Renal pelvis (tissue), 1 donor: ENCODE measurements at regions not wholly inside any gene's neighbourhood (a gene's known extent, or its start where the extent isn't known, plus 50 kb on each side); places are given as distances from the start of the nearest gene placed in this dataset.

Experiments used
- DNase-seq: peaks from one replicate; pipeline ENCODE4 v3.0.0-alpha.2; 2013

DNA sequence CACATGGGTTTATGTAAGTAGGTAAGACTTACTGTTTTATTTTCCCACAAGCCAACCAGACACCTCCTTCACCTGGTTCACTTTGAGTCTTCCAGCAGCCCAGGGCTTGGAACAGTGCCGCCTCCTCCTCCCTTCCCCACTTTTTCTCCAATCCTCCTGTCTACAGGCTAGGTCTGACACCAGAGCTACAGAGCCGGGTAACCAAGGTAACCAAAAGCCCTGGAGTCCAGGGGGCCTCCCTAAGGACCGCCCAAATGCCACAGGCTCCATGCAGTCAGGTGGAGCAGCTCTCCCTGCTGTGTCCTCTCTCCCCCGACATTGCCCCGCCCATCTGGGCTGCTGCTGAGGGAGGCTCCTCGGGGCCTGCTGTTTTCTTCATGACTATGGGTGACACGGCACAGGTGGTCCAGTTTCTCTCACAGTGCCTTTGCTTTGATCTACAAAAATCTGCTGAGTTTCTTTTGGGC lies 138.0 kb upstream of the EFNA5 start:
- peak; percentile 93 for DNase-seq

DNA sequence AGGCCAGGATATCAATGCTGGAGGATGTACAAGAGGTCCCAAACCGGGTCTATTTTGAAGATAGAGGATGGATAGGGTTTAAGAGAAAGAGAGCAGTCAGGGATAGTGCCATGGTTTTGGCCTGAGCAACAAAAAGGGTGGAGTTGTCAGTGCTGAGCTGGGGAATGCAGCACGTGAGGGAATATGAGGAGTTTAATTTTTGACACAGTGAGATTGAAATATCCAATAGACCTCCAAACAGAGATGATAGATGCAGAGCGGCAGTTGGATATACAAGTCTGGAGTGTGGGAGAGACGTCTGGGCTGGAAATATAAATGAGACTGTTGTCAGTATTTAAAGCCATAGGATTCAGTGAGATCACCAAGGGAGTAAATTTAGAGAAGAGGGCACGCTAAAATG lies 136.7 kb upstream of the EFNA5 start:
- DNase-seq, result no peak

DNA sequence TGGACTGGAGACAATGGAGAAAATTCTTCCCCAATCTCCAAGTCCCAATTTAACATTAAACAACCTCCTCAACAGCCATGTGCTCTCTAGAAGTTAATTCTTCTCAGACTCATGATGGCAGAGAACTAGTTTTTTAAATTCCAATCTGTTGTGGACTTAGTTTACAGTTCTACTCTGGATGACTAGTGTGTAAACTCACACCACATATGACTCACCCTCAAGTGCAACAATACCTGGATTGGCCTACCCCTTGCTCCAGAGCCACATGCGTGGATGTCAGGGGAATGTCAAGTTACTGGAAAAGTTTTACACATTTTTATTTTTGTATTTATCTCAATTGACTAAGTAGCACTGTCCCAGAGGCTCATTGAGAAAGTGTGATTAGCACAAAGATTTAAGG lies 136.0 kb upstream of the EFNA5 start:
- DNase-seq, result no peak

DNA sequence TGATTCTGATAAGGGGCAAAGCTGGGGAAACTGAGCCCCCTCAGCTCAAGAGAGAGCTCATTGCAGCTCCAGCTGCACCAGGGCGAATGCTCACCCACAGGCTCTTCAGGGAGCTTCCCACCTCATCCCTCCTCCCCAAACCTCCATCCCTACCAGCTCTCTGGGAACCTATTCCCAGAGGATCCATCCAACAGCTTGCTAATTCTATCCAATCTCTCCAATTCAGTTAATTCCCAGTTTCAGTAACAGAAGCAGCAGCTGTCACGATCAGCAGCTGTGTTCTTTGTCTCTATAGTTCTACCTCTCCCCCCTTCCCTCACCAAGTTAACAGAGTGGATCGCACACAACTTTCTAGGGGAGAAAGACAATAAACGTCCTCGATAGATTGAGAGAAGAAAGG lies 135.5 kb upstream of the EFNA5 start:
- no peak for DNase-seq

DNA sequence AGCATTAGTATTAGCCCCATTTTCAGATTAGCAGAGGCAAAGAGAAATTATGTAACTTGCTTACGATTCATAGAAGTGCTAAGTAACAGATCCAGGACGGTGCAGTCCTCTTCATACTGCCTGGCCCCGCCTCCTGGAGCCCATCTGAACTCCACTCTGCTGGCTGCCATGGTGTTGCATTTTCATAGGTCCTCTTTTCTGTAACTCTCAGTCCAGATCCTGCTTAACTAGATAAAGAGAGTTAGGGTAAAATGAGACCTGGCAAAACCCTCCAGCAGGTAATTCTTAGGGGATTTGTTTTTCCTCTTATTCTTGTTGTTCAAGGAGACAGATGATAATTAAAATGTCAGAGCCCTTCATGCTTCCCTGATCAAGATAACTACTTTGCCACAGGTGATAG lies 135.1 kb upstream of the EFNA5 start:
- peak; percentile 12 for DNase-seq

DNA sequence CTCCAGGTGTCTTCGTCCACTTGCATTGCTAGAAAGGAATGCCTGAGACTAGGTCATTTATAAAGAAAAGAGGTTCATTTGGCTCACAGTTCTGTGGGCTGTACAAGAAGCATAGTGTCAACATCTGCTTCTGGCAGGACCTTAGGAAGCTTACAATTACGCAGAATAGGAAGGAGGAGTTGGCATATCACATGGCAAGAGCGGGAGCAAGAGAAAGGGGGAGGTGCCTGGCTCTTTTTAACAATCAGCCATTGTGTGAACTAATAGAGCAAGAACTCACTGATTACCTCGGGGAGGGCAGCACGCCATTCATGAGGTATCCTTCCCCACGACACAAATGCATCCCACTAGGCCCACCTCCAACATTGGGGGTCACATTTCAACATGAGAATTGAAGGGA lies 134.4 kb upstream of the EFNA5 start:
- DNase-seq, result no peak

DNA sequence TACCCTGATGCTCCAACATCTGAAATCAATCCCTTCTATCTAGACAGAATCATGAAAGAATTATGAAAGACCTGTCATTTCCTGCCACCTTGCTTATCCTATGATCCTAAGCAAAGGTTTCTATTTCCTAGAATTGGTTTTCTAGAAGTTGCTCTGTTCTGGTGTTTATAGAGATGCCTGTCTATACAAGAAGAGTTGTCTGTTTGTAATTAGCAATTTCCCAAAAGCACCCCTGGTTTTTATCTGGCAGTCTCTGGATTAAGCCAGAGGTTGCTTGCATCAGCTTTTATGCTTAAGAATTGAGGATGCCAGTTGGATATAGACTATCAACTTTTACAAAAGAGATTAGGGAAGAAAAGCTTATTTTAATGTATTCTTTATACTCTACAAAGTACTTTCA lies 133.0 kb upstream of the EFNA5 start:
- no peak for DNase-seq

DNA sequence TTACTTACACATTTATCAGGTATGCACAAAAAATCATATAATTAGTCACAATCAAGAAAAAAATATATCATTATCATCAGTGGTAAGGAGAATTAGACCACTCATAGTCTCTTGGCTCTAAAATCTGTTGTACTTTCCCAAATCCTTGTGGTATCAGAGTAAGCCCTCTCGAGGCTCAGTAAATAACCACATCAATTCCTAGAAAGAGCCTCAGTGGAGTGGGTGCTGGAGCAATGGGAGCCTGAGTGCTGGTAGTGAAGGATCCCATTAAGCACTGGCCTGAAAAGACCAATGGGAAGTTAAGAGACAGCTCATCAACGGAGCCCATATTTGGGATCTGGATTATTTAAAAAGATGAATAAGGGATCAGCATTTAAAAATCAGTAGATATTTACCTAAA lies 130.3 kb upstream of the EFNA5 start:
- no peak for DNase-seq

DNA sequence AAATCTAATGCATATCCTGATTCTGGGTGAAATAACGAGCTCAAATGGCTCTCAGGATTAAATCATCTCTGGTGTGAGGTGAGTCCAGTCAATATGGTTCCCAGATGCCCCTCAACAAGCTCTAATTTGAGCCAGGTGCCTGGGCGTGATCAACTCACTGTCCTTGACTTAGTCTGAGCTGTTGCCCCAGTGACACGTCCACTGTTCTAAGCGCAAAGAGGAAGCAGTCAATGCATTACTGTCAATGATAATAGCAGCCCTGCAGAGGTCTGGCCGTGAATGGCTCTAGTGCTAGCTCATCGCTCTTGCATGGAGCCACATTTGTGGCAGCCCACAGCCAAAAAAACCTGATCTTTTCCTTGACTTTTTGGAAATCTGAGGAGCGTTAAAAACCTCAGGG lies 128.6 kb upstream of the EFNA5 start:
- DNase-seq, result no peak

DNA sequence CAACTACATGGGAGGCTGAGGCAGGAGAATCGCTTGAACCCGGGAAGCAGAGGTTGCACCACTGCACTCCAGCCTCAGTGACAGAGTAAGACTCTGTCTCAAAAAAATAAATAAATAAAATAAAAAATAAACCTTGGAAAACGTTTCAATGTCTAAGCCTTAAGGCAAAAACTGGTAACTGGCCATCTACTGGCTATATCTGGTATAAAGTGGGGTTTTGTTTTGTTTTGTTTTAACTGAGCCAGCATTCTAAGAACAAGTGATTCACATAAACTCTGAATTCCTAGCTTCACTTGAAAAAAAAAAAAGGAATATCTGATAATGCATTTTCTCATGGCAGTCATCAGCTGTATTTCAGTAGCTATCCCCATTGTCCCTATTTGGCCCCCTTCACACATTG lies 126.1 kb upstream of the EFNA5 start:
- no peak for DNase-seq

DNA sequence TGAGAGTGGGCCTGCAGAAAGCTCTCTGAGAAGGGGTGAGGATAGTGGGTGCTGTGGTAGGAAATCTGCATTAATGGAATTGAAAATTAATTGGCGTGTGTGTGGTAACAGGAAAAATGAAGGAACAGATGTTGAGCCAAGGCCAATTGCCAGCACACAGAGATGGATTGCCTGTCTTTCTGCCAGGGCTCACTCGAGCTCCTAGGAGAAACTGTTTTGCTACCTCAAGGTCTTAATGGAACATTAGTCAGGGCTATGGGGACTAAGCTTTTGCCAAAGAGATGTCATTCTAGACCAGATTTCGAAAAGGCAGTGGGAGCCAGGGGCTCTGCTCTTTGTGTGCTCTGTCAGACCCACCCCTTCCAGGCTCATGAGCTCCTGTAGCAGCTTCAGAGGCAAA lies 124.0 kb upstream of the EFNA5 start:
- no peak for DNase-seq

DNA sequence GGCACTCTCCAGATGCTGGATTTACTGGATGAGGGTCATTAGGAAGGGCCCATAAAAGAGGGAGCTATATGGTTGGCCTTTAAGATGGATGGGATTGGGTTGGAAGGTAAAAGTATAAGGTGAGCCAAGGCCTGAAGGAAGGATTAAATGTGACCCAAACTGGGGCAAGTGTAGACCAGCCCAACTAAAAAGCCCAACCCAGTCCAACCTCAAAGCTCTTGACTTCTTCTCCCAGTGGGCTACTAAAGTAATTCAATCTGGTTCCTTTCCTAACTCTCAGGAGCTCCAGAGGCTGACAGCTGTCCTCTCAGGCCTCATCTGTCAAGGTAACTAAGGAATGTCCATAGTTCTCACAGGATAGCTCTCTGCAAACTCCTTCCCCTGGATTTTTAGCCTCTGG lies 122.2 kb upstream of the EFNA5 start:
- no peak for DNase-seq

DNA sequence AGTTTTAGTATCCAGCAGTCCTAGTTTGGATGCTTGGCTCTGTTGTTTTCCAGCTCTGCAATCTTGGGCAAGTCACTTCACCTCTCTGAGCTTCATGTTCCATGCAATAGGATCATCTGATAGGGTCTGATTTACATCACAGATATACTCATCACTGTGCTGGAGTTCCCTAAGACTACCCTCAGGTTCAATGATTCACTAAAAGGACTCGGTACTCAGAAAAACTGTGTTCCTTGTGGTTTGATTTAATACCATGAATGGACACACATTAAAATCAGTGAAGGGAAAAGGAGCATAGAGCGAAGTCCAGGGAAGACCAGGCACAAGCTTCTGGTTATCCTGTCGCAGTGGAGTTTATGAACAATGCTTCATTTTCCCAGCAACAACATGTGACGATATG lies 119.9 kb upstream of the EFNA5 start:
- no peak for DNase-seq

DNA sequence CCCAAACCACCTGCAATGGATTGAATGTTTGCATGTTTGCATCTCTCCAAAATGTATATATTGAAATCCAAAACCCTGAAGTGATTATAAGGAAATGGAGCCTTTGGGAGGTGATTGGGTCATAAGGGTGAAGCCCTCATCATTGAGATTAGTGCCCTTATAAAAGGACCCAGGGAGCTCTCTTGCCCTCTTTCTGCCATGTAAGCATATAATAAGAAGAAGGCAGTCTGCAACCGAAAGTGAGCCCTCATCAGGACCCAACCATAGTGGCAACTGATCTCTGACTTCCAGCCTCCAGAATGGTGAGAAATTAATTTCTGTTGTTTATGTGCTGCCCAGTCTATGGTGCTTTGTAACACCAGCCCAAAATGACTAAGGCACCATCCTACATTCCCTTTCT lies 115.7 kb upstream of the EFNA5 start:
- DNase-seq, result no peak

DNA sequence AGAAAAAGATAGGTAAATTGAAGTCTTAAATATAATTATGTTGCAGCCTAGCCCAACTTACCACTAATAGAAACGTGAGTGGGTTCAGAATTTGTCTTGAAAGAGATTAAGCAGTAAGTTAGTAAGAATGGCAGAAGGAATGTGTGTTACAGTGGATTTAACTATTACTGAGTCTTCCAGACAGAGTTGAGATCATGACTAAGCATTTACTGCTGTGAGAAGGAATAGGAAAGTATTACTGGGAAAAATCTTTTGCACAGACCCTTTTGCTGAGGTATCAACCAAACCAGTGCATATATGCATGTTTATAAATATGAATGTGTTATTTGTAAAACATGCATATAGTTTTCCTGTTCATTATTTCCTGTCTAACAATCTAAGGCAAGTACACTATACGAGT lies 112.8 kb upstream of the EFNA5 start:
- no peak for DNase-seq

DNA sequence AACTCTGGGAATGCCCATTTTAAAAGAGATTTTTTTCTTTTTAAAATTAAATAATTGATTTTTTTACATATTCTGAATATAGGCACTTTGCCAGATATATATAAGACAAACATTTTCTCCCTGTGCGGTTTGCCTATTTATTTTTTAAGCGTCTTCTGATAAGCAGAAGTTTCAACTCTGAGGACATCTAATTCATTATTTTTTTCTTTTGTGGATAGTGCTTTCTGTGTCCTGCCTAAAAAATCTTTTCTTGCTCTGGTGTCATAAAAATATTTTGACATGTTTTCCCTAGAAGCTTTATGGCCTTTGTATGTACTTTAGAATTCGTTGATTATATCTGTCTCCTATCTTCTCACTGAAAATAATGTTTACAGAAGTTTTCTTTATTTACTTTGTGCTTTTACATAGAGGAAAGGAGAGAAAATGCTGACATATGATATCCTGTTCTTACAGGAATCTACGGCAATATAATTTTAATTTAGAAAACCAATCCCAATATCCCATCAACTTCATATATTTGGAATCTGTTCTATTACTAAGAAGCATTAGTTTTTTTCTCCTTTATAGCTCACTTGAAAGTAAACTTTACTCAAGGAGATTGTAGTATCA lies 111.9 kb upstream of the EFNA5 start:
- no peak for DNase-seq

DNA sequence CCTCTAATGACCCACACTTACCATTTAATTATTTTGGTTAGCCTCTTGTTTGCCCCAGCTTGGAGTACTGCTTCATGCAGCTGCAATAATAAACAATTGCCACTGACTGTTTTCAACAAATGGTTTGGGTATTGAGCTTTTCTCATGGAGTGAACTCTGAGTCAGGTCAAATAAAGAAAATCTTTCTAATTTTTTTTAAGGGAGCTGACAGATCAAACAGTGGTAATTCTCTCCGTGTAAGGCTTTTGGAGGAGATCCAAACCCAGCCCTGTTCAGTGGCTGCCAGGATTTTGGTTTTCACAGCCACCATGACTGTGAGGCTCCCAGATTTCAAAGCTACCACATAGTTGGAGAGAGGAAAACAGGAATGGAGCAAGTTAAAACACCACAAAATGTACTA lies 110.7 kb upstream of the EFNA5 start:
- no peak for DNase-seq

DNA sequence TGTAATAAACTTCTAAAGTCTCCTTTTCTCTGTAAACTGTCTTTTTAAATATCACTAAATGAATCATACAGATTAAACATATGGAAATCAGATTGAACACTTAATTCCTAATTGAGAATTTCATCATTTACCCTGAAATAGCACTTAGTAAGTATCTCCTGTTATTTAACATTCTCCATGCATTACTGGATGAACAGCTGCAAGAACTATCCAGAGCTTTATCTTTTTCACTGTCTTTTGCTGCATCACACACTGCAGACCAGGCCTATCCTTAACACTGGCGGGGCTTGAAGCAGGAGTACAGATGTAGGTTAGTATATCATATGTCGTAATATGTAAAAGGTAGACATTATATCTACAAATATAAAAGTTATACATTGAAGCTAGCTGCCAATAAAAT lies 108.7 kb upstream of the EFNA5 start:
- no peak for DNase-seq

DNA sequence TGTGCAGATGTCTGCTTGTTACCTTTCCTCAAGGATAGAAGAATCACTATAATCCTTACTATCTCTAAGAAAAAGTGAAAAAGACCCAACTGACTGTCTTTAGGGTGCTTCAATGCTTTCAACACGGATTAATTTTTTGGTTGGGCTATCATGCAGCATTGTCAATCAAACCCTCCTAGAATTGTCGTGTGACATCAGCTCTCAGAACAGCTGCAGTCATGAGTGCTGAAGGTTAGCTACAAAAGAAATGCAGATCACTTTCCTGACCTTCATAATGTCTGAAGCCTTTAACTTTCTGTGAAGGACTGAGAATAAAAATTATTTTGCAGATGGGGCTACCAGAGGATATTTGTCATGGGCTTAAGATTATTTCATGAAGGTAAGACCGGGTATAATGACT lies 107.9 kb upstream of the EFNA5 start:
- no peak for DNase-seq

DNA sequence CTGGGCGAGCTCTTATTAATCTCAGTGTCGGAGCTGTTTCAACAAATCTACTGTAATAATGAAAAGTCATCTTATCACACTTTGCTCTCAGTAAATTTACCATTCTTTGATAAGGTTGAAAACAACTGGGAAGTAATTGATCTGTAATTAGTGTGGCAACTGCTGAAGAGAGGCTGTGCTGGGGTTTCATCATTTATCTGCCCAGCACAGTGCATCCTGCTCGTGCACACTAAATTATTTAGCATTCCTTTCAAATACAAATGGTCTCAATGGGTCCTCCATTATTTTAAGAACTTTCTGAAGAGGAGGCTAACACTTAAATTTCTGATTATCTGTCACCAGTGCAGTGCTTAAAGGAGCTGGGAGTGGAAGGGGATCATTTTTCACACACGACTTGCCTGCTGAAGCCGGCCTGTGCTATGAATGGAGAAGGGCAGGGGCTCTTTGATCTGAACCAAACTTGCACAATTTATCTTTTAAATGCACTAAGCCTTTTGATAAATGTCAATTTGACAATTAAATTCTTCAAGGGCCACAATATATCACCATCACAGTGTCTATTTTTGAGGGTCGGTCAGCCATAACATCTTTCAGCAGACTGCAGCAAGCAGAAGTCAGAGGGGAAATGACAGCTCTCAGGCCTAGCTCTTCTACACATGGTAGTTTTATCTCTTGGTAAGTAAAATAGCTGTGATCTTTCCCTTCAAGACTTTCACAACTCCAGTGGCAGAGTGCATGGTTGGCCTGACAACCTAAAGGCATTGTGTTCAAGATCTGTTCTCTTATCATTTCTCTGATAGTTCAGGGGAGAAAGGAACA lies 106.4 kb upstream of the EFNA5 start:
- peak; percentile 15 for DNase-seq

DNA sequence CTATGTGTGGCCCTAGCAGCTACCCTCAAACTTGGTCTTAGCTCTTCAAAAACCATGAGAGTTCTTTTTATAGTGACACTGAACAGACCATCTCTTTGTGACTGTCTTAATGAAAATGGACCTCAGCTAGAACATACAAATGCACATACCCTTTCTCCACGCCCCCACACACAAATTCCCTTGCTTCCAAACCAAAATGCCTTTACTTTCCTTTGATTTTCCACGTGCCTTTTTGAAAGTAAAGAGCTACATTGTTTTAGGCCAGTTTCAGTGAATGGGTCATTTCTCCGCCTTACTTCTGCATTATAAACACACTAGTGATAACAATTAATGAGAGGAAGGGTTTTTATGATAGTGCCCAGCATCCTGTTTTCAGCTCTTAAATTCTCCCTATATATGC lies 105.8 kb upstream of the EFNA5 start:
- DNase-seq, result no peak

DNA sequence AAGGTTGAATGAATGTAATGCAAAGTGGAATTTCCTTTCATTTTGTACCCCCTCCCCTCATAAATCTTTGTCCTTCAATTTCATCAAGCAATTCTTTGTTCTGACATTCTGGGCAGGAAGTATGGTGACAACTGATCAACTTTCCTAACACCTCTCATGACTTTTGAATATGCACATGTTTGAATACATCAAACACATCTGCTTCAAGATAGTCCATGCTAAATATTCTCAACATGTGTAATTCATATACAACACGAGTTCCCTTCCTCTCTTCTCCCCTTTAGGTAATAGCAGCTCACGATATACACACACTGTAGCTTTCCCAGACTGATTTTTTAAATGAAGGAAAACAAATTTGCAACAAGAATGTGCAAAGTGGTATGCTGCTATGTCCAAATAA lies 103.6 kb upstream of the EFNA5 start:
- DNase-seq, result no peak

DNA sequence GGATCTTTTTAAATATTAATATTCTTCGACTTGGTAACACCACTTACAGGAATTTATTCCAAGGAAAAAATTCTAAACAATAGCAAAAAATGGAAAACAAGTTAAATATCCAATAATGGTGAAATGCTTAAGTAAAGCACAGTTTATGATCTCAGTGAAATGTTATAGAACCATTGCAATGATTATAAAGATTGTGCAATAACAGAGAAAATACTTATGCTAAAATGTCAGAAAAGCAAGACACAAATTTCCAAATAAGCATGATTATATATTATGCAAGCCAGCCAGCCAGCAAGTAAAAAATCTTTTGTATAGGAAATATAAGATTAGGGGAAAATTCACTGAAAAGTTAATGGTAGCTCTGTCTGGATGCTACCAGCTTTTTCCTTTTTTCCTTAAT lies 102.7 kb upstream of the EFNA5 start:
- DNase-seq, result no peak
